GM18909 (cell line): ENCODE measurements at regions not wholly inside any gene's neighbourhood (a gene's known extent, or its start where the extent isn't known, plus 50 kb on each side); places are given as distances from the start of the nearest gene placed in this dataset.
"Not testable (repeated sequence)": the region's sequence is repeated elsewhere in the genome, so short reads cannot be mapped to it uniquely, and the experiment has no call there.

ENCODE experiments used
- ATAC-seq: cut with Tn5 transposase; IDR thresholded peaks from one replicate; pipeline ENCODE4 v1.9.1; 2021; ENCODE audit warnings: mild to moderate bottlenecking; ENCODE audit not compliant: unreplicated experiment, poor library complexity

- ATAC-seq = no peak
These were observed 586.8 kb downstream of the EDEM1 start for GRCh38 chr3:5774337-5774736.

DNA sequence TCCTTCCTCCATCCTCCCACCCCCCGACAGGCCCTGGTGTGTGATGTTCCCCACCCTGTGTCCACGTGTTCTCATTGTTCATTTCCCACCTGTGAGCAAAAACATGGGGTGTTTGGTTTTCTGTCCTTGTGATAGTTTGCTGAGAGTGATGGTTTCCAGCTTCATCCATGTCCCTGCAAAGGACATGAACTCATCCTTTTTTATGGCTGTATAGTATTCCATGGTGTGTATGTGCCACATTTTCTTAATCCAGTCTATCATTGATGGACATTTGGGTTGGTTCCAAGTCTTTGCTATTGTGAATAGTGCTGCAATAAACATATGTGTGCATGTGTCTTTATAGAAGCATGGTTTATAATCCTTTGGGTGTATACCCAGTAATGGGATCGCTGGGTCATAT, 587.6 kb downstream of the EDEM1 start:
- ATAC-seq = not testable (repeated sequence)

DNA sequence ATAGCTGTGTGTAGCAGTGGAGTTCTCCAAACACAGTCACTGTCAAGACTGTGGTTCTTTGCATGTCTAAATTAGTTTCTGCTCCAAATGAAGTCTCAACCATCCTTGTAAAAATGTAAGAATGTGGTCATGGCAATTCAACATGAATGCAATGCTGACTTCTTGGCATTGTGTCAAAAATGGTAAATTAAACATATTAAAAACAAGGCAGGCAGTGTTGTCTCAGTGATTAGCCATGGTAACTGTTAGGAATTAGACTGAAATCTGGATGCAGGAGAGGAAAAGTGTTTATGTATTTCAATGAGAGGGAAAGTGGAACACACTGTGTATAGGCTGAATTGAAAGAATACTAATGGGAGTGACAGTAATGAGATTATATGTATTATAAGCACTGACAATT, 597.2 kb downstream of the EDEM1 start:
- no peak for ATAC-seq

- no peak for ATAC-seq
These were observed 600.5 kb downstream of the EDEM1 start for GRCh38 chr3:5787861-5788488.

DNA sequence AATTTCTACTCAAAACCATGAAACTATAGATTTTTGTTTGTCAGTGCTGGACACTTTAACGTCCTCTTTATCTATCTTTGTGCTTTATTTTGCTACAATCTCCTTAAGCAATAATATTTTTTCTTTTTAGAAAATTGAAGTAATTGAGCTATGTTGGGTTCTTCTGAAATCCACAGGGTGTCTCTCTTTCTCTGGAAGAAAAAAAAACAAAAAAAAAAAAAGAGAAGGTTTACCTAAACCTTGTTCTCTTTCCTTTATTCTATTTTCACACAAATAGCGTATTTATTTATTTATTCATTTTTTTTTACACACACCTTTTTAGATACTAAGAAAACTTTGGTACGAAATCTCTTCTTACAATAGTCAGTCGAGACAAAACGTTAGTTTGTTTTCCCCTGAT, 601.0 kb downstream of the EDEM1 start:
- ATAC-seq = no peak

GRCh38 chr3:5791558-5791957, 604.1 kb downstream of the EDEM1 start:
- no peak for ATAC-seq

- no peak for ATAC-seq
These were observed 609.0 kb downstream of the EDEM1 start for GRCh38 chr3:5796541-5796940.

DNA sequence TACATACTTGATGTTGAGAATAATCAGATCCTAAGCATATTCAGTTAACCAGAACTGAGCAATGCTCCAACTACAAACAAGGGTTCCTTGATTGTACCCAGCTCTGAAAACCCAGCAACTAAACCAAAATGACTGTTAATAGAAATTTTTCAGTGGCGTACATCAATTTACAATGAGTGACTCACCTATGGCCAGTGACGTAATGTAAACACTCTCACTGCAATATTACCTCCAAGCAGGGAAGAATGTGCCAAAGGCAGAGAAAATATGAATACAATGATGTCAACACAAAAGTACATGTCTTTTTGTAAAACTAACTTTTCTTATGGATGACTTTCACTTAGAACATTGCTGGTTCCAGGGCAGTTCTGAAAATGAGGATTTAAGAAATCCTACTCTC, 611.3 kb downstream of the EDEM1 start:
- no peak for ATAC-seq

DNA sequence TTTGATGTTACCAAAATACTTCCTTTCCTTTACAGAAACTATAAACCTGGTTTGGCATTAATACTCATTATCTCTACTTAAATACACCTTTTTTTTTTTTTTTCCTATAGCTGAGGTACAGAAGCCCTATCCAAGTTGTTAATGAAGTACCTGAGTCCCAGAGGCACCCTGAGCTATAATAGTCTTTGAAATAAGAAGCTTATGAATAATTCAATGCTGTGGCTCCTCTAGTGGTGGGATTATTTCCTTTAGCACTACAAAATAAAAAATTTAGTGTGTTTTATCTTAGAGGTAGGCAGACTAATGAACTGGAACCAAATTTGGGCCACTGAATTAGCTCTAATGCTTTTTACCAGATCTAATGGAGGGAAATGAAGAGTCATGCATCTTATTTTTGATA, 611.9 kb downstream of the EDEM1 start:
- ATAC-seq = no peak

GRCh38 chr3:5800965-5801364, 613.5 kb downstream of the EDEM1 start:
- ATAC-seq = no peak

DNA sequence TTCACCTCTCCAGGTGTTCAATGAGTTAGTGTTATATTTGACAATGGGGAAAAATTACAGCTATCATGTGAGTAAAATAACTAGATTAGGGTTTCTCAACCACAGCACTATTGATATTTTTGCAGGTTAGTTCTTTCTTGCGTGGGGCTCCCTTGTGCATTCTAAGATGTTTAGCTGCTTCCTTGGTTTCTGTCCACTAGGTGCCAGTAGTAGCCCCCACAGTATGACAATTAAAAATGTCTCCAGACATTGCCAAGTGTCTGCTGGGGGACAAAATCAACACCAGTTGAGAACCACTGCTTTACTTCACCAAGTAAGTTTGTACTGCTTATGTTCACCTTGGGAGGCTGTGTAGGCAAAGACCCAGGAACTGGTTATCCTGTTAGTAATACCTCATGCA, 618.7 kb downstream of the EDEM1 start:
- ATAC-seq = no peak

DNA sequence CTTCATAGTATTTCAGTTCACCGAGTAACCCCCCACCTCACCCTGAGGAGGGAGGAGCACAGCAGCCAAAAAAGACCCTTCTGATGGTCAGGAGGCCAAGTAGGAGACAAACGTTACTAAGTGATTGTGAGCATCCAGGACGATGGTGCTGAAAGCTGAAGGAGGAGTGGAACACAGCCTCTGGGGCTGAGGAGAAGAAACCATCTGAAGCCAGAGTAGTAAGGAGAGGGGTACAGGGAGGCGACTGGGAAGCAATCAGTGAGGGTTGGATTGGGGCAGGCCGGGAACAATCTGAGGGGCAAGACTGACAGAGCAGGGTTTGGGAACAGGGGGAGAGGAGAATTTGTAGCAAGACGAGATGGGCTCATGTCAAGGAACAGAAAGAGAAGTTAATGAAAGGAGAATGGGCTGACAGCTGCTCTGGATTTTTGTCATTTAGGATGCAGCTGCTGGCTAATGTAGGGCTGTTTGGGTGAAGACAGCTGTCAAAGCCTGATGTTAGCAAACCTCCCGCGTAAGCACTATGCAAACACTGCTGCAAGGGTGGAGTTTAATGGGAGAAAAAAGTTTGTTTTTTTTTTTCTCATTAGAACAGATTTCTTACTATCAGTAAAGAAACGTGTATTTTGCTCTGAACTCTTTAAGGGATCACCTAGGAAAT, 622.2 kb downstream of the EDEM1 start:
- ATAC-seq = no peak

DNA sequence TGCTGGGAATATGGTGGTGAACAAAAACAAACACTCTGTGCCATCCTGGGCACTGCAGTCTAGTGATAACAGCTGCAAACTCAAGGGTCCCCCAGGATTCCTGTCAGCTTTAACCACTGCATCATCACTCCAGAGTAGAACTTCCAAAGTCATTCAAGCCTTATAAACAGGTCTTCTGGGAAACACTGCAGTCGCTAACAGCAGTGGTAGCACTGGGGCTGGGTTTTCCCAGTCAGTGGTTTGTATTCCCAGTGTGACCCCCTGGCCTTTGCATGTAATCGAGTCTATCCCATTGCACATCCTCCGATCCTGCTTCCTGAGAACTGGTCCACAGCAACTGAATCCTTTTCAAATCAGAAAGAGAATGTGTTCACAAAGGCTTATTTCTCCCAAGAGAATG, 623.5 kb downstream of the EDEM1 start:
- ATAC-seq = no peak

GRCh38 chr3:5813521-5813920, 626.0 kb downstream of the EDEM1 start:
- no peak for ATAC-seq

GRCh38 chr3:5822843-5823242, 635.3 kb downstream of the EDEM1 start:
- no peak for ATAC-seq

GRCh38 chr3:5826467-5826866, 639.0 kb downstream of the EDEM1 start:
- no peak for ATAC-seq

DNA sequence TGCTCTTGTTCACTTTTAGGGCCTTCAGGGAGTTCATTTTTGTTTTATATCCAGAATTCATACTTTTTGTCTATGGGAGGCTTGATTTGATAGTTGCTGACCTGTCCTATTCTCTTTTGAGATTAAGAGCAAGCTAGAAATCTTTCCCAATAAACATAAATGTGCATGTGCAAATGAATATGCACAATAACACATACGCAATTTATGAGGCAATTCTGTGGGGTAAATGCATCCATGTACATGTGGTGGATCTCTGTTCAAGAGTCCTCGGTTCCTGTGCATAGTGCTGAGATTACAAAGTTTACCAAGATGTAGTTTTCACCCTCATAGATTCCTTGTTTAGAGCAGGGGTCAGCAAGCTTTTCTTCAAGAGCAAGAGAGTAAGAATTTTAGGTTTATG, 640.7 kb downstream of the EDEM1 start:
- no peak for ATAC-seq

GRCh38 chr3:5840056-5840455, 652.5 kb downstream of the EDEM1 start:
- ATAC-seq = no peak

DNA sequence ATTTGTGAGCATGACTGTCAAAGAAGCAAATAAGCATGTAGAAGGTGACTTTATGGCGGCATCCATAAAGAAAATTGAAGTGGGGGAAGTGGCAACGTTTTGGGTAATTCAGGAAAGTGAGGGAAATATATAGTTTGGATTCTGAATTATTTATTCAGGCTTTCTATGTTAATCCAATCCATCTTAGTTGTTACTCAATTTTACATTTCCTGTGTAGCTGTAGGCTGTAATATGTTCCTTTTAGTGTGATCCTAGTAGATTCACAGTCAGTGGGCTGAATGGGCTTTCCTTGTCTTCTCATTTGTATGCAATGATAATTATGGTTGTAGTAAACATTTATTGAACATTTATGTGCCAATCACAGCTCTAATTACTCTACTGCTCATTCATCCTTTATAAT, 654.1 kb downstream of the EDEM1 start:
- no peak for ATAC-seq

DNA sequence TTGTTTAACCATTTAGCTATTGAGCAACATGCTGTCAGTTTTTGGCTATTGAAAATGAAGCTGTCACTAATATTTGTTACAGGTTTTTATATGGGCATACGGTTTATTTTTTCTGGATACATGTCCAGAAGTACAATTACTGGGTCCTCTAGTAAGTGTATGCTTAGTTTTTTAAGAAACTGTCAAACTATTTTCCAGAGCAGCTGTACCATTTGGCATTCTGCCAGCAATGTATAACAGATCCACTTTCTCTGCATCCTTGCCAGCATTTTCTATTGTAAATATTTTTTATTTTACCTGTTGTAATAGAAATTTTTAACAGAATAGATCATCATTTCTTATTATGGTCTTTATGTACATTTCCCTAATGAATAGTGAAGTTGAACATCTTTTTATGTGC, 658.8 kb downstream of the EDEM1 start:
- ATAC-seq = no peak

- no peak for ATAC-seq
These were observed 673.6 kb downstream of the EDEM1 start for GRCh38 chr3:5861151-5861550.

DNA sequence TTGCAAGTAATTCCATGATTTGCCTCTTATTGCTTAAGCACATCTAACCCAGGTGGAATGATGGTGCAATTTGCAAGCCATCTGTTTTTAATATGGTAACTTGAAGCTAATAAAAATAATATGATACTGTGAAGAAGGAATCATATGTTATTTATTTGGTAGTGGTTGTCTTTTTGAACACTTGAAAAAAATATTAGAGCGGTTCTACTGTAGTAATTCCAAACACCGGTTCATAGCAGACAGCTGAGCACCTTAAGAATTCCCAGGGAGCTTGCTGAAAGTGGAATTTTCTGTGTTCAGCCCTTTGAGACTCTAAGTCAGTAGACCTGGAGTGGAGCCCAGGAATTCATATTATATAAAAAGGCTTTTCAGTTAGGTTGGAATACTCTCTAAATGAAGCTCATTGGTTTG, 687.4 kb downstream of the EDEM1 start:
- ATAC-seq = no peak
